ENCODE measurements at regions not wholly inside any gene's neighbourhood (a gene's known extent, or its start where the extent isn't known, plus 50 kb on each side); places are given as distances from the start of the nearest gene placed in this dataset.

DNA sequence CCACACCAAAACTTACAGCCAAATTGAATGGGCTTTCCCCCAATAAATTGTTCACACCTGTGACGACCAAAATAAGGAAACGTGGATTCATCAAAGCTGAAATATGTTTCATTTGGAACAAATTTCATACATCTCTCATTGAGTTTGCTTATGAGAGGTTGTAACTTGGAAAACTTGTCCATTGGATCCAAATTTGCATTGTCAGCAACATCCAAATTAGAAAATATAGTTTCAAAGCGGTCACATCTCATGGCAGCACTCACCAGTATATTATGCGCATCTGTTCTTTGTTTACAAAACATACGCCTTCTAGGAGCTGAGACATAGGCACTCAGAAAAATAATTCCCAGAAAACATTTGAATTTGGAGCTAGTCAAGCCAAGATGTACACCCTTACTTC is 1028.2 kb upstream of the USP15 start:
- TF ChIP-seq EZH2 (IDR thresholded peaks at IDR 0.05; ENCODE audit: insufficient read depth, poor library complexity, severe bottlenecking) (no peak), EZH2phosphoT487 (IDR thresholded peaks at IDR 0.05; ENCODE audit: insufficient read depth, low read depth) (no peak)
